ENCODE measurements at regions not wholly inside any gene's neighbourhood (a gene's known extent, or its start where the extent isn't known, plus 50 kb on each side); places are given as distances from the start of the nearest gene placed in this dataset.
A peak's percentile ranks its signal among the peaks of the same experiment; 100 is the strongest.

DNA sequence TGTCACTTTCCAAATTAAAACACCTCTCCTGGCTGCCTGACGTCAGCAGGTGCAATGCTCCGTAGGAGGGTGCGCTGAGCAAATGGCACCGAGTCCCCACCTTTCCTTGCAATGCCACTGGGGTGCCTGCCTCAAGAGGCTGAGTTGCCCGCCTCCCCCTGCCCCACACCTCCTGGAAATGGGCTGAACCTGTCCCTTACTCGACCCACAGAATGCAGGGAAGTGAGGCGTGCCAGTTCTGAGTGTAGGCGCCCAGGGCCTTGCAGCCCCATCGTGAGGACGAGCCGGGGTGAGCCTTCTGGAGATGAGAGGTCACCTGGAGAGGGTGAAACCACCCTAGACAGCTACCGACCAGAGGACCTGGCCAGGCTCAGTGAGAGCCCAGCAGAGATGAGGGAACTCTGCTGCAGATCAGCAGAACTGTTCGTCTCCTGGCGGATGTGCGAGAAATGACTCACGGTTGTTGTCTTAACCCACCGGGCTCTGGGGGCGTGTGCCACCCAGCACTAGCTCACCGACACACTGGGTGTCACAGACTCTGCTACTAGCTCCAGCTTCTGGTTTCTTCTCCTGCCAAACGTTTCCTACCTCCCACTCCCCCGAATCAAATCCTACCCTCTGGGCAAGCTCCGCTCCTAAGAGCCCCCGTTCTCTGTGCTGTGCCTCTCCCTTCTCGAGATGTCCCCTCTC is 168.7 kb upstream of the HDAC4 start:
- ATAC-seq (no peak), DNase-seq (peak in 1 of 2 donors; percentile 22)
- Histone ChIP-seq H3K4me3 (ENCODE audit: low read length) (no peak overlapping the region), H3K36me3 (ENCODE audit: control insufficient read depth, insufficient read depth, low read length) (no peaks in the 10 kb centered on the region), H3K27me3 (ENCODE audit: control insufficient read depth, insufficient read depth, low read length) (no peaks in the 10 kb centered on the region), H3K4me1 (ENCODE audit: control insufficient read depth, insufficient read depth, low read length) (no peaks in the 10 kb centered on the region), H3K9me3 (ENCODE audit: control insufficient read depth, insufficient read depth, low read length) (no peaks in the 10 kb centered on the region), H3K27ac (ENCODE audit: low read length) (no peak overlapping the region)
- no peaks in the 10 kb centered on the region for H3K9me3 Mint-ChIP-seq
- H3K36me3 Mint-ChIP-seq: no peaks in the 10 kb centered on the region
- peaks cover 3 to 6% of the 10 kb centered on the region in 2 donors for H3K27me3 Mint-ChIP-seq (ENCODE audit: low read depth in 2 of 2)
- TF ChIP-seq, protein P1, sequence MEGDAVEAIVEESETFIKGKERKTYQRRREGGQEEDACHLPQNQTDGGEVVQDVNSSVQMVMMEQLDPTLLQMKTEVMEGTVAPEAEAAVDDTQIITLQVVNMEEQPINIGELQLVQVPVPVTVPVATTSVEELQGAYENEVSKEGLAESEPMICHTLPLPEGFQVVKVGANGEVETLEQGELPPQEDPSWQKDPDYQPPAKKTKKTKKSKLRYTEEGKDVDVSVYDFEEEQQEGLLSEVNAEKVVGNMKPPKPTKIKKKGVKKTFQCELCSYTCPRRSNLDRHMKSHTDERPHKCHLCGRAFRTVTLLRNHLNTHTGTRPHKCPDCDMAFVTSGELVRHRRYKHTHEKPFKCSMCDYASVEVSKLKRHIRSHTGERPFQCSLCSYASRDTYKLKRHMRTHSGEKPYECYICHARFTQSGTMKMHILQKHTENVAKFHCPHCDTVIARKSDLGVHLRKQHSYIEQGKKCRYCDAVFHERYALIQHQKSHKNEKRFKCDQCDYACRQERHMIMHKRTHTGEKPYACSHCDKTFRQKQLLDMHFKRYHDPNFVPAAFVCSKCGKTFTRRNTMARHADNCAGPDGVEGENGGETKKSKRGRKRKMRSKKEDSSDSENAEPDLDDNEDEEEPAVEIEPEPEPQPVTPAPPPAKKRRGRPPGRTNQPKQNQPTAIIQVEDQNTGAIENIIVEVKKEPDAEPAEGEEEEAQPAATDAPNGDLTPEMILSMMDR (IDR thresholded peaks at IDR 0.05): no peak
- H3K27ac Mint-ChIP-seq: no peak overlapping the region
- H3K4me3 Mint-ChIP-seq: no peak overlapping the region
- intact Hi-C loops (cut with micrococcal nuclease): no loop called here
- H3K4me1 Mint-ChIP-seq: peaks cover 0 to 5% of the 10 kb centered on the region in 2 donors
- WGBS (ENCODE audit: insufficient coverage): 79% methylated on average over 24 of the region's 24 CpGs

DNA sequence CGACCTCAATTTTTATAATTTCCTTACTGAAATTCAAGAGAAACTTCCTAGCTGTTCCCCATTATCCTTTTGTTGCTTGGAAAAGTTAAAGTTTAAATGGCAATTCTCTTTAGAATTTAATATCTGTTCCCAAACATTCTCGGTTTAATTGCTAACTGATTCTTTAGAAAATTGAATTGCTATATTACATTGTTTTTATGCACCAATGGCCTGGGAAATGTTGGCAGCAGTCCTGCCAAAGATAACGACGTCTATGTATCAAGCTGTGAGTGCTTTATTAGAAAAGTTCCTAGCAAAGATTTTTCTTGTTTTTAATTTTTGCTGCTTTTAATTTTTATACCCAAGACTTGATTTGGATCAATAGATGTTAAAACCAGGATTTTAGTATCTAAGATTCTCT is 167.8 kb upstream of the HDAC4 start:
- Mint-ChIP-seq H3K27ac (no peak overlapping the region), H3K36me3 (no peaks in the 10 kb centered on the region), H3K27me3 (ENCODE audit: low read depth in 2 of 2) (peaks cover 6 to 11% of the 10 kb centered on the region in 2 donors), H3K4me3 (no peak overlapping the region), H3K9me3 (no peaks in the 10 kb centered on the region), H3K4me1 (peaks cover 0 to 5% of the 10 kb centered on the region in 2 donors)
- WGBS (ENCODE audit: insufficient coverage): 88% methylated on average over 3 of the region's 4 CpGs
- TF ChIP-seq, protein P1 (IDR thresholded peaks at IDR 0.05): no peak
- Histone ChIP-seq H3K36me3 (ENCODE audit: control insufficient read depth, insufficient read depth, low read length) (no peaks in the 10 kb centered on the region), H3K4me1 (ENCODE audit: control insufficient read depth, insufficient read depth, low read length) (no peaks in the 10 kb centered on the region), H3K4me3 (ENCODE audit: low read length) (no peak overlapping the region), H3K27me3 (ENCODE audit: control insufficient read depth, insufficient read depth, low read length) (no peaks in the 10 kb centered on the region), H3K27ac (ENCODE audit: low read length) (no peak overlapping the region), H3K9me3 (ENCODE audit: control insufficient read depth, insufficient read depth, low read length) (no peaks in the 10 kb centered on the region)
- no peak for ATAC-seq
- intact Hi-C loops (cut with micrococcal nuclease): no loop called here
- no peak for DNase-seq

DNA sequence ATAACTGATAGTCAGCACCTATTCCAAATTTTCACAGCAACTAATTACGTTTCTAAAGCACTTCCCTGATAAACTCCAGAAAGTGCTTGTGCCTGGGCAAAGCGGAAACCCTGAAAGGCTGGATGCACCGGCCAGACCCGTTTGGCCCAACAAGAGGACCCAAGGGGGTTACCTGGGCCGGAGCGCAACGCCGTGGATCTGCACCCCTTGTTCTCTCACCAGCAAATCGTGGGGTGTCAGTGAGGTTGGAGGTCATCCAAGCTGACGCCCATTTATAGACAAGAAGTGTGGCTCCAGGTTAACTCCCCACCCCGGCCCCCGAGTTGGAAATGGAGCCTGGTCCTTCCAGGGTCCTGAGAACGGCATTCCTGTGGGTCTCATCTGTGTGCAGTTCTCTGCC is 167.0 kb upstream of the HDAC4 start:
- no peak overlapping the region for H3K4me3 ChIP-seq (ENCODE audit: low read length)
- no peak for DNase-seq
- intact Hi-C loops (cut with micrococcal nuclease): no loop called here
- no peak for ATAC-seq
- TF ChIP-seq, protein P1 (IDR thresholded peaks at IDR 0.05): no peak
- Mint-ChIP-seq H3K27ac (no peak overlapping the region), H3K9me3 (no peaks in the 10 kb centered on the region), H3K4me1 (peaks cover 0 to 5% of the 10 kb centered on the region in 2 donors), H3K4me3 (no peak overlapping the region), H3K27me3 (ENCODE audit: low read depth in 2 of 2) (peaks cover 6 to 11% of the 10 kb centered on the region in 2 donors), H3K36me3 (no peaks in the 10 kb centered on the region)
- H3K9me3 ChIP-seq (ENCODE audit: control insufficient read depth, insufficient read depth, low read length): no peaks in the 10 kb centered on the region
- no peaks in the 10 kb centered on the region for H3K4me1 ChIP-seq (ENCODE audit: control insufficient read depth, insufficient read depth, low read length)
- H3K36me3 ChIP-seq (ENCODE audit: control insufficient read depth, insufficient read depth, low read length): no peaks in the 10 kb centered on the region
- 83% methylated on average over 13 of the region's 13 CpGs for WGBS (ENCODE audit: insufficient coverage)
- H3K27ac ChIP-seq (ENCODE audit: low read length): no peak overlapping the region
- H3K27me3 ChIP-seq (ENCODE audit: control insufficient read depth, insufficient read depth, low read length): no peaks in the 10 kb centered on the region
